Type B pancreatic cell (in vitro differentiated cells): ENCODE measurements at regions not wholly inside any gene's neighbourhood (a gene's known extent, or its start where the extent isn't known, plus 50 kb on each side); places are given as distances from the start of the nearest gene placed in this dataset.

ENCODE experiments used
- DNase-seq: peaks from one replicate; pipeline ENCODE4 v3.0.0; 2021; ENCODE audit warnings: mixed read lengths; ENCODE audit not compliant: unreplicated experiment; ENCODE audit errors: extremely low spot score
- H3K27ac Mint-ChIP-seq: 2 replicates; pipeline ENCODE4 v1.8.0; 2021; ENCODE audit warnings: mild to moderate bottlenecking, mixed read lengths
- H3K27me3 Mint-ChIP-seq: 2 replicates; pipeline ENCODE4 v1.8.0; 2021; ENCODE audit warnings: mixed read lengths
- H3K36me3 Mint-ChIP-seq: 2 replicates; pipeline ENCODE4 v1.8.0; 2021; ENCODE audit warnings: mixed read lengths
- H3K4me1 Mint-ChIP-seq: one replicate; pipeline ENCODE4 v1.8.0; 2021; ENCODE audit warnings: mixed read lengths; ENCODE audit not compliant: unreplicated experiment
- H3K4me3 Mint-ChIP-seq: 2 replicates; pipeline ENCODE4 v1.8.0; 2021; ENCODE audit warnings: mild to moderate bottlenecking, mixed read lengths
- H3K9me3 Mint-ChIP-seq: 2 replicates; pipeline ENCODE4 v1.8.0; 2021; ENCODE audit warnings: mixed read lengths
- CTCF ChIP-seq: fragments of 200-600 bp; sonication (generic); conservative IDR thresholded peaks from 2 replicates; pipeline ENCODE4 v1.5.0; 2021; ENCODE audit warnings: antibody characterized with exemption, mild to moderate bottlenecking

DNA sequence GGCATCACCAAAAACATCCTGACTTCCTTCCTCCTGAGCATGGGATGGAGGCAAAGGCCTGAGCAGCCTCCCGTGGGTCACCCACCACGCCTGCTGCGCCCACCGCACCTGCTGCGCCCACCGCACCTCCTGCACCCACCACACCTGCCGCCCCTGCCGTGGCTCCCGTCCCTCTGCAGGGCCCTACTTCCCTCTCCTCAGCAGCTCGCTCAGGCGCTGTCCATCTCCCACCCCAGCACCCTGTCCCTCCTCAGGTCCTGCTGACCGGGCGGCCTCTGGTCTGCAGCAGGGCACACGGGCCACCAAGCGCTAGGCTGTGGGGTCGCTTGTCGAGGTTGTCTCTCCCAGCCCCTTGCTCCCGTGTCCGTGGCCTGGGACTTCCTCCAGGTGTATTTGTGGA lies 72.7 kb upstream of the SLCO4A1 start:
- Mint-ChIP-seq H3K4me3 (no peak overlapping the region), H3K9me3 (no peaks in the 10 kb centered on the region), H3K36me3 (no peaks in the 10 kb centered on the region), H3K27ac (no peak overlapping the region), H3K27me3 (peaks cover 35% of the 10 kb centered on the region), H3K4me1 (no peaks in the 10 kb centered on the region)
- DNase-seq, result no peak
- no peak for TF ChIP-seq CTCF

DNA sequence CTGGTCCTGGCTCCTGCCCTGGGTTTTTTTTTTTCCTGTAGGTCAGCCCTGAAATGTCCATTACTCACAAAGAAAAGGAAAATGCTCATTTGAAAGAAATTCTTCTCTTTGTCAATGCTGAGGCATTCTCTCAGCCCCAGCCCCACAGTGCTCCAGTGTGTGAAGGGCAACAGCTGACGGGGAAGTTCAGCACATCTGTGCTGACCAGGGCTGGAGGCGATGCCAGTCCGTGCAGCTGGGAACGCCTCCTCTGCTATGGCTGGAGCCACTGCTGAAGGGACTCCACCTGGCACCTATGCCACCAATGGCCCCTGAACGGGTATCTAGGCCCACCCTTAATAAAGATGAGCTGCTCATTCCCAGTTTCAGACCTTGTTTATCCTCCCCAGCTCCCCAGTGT lies 71.9 kb upstream of the SLCO4A1 start:
- Mint-ChIP-seq H3K36me3 (no peaks in the 10 kb centered on the region), H3K4me1 (no peaks in the 10 kb centered on the region), H3K4me3 (no peak overlapping the region), H3K9me3 (no peaks in the 10 kb centered on the region), H3K27ac (no peak overlapping the region), H3K27me3 (peaks cover 40% of the 10 kb centered on the region)
- DNase-seq, result no peak
- no peak for TF ChIP-seq CTCF

DNA sequence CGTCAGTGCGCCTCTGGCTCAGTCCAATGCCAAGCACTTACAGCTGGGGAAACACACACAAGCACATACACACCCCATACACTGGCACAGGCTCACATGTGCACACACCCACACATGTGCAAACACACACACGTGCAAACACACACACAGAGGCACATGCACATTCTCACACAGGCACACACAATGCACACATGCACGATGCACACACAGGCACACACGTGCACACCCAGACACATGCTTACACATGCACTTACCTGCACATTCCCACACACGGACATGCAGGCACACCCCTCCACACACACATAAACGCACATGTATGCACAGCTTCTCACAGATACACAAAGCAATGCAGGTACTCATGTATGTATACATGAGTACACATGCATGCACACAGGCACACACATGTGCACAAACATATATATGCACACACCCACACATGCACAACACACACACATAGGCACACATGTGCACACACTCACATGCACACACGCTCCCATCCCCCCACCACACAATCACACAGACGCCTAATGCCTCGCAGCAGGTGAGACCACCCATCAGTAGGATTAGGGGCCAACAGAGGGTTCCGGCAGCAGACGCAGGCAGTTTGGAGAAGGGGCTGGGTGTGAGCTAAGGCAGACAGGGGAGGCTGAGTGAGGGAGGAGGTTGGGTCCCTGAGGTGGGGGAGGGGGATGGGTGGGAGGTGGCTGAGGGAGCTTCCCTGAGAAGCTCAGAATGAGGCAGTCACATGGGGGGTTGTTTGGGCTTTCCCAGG lies 71.2 kb upstream of the SLCO4A1 start:
- no peak for TF ChIP-seq CTCF
- Mint-ChIP-seq H3K27ac (no peak overlapping the region), H3K27me3 (peaks cover 46% of the 10 kb centered on the region), H3K9me3 (no peaks in the 10 kb centered on the region), H3K36me3 (no peaks in the 10 kb centered on the region), H3K4me3 (no peak overlapping the region), H3K4me1 (no peaks in the 10 kb centered on the region)
- no peak for DNase-seq

GRCh38 chr20:62571669-62572344 lies 70.5 kb upstream of the SLCO4A1 start:
- Mint-ChIP-seq H3K27me3 (peaks cover 48% of the 10 kb centered on the region), H3K4me3 (no peak overlapping the region), H3K4me1 (no peaks in the 10 kb centered on the region), H3K36me3 (no peaks in the 10 kb centered on the region), H3K27ac (no peak overlapping the region), H3K9me3 (no peaks in the 10 kb centered on the region)
- TF ChIP-seq CTCF, result peak; percentile 20
- DNase-seq, result no peak

- TF ChIP-seq CTCF, result no peak
- Mint-ChIP-seq H3K27ac (no peak overlapping the region), H3K36me3 (no peaks in the 10 kb centered on the region), H3K9me3 (no peaks in the 10 kb centered on the region), H3K27me3 (peaks cover 50% of the 10 kb centered on the region), H3K4me3 (no peak overlapping the region), H3K4me1 (no peaks in the 10 kb centered on the region)
- no peak for DNase-seq
These were observed 69.3 kb upstream of the SLCO4A1 start for GRCh38 chr20:62572980-62573379.
